Hematopoietic multipotent progenitor cell treated with erythropoietin and hydrocortisone succinate and interleukin-3 and kit ligand, for 4 days (in vitro differentiated cells): ENCODE measurements at regions not wholly inside any gene's neighbourhood (a gene's known extent, or its start where the extent isn't known, plus 50 kb on each side); places are given as distances from the start of the nearest gene placed in this dataset.
A peak's percentile ranks its signal among the peaks of the same experiment; 100 is the strongest.
"Not testable (repeated sequence)": the region's sequence is repeated elsewhere in the genome, so short reads cannot be mapped to it uniquely, and the experiment has no call there.

Experiments
- DNase-seq: peaks from one replicate; pipeline ENCODE4 v3.0.0-alpha.2; 2015

- DNase-seq: no peak
Observed at GRCh38 chr6:27112974-27113373, 134.5 kb upstream of the PRSS16 start.

- DNase-seq: no peak
Observed at GRCh38 chr6:27119329-27119728, 128.2 kb upstream of the PRSS16 start.

DNA sequence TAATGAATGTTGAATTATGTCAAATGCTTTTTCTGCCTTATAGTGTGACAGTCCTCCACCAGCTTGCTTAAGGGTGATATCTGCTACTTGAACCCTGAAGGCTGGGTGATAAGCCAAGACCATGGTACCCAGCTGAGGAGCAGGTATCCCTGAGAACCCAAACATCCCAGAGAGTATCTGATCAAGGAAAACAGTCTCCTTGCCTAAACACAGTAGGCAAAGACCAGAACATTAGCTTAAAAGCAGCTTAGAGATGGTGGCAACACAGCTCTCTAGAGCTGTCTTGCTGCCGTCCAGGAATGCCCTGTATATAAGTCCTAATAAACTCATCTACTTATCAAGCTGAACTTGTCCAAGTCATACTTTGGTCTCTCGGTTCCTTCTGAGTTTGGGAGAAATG lies 127.7 kb upstream of the PRSS16 start:
- DNase-seq: no peak

- DNase-seq: no peak
Observed at GRCh38 chr6:27121640-27122039, 125.9 kb upstream of the PRSS16 start.

- no peak for DNase-seq
Observed at GRCh38 chr6:27124252-27124657, 123.2 kb upstream of the PRSS16 start.

DNA sequence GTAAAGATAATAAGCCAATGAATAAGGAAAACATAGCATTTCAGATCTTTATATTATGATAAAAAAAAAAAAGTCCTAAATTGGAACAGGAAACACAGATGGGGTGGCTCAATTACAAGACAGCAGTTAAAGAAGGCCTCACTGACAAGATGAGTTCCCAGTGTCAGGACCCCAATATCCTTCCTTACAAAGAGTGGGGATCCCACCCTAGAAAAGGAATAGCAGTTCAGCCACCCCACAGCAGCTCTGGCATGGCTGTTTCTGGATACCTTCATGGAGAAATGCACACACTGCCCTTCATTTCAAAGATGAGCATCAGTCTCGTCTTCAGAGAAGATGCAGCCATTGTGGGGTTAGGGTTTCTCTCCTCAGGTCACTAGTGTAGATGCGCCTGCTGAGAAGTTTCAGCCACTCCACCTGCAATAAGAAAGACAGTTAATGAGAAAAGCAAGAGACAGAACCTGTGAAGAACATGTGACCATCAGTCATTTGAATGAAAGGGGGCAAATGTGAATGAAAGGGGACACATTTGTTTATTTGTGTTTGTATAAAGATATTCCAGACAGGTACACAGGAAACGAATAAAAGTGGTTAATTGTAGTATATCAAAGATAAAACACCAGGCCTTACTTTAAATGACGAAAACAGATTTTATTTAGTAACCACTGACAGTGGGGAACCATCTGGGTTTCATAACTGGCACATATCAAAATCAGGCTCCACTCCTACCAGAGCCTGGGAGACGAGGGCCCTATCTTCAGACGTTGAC lies 121.3 kb upstream of the PRSS16 start:
- DNase-seq: no peak

GRCh38 chr6:27126815-27127537 lies 120.5 kb upstream of the PRSS16 start:
- DNase-seq: peak; percentile 97

GRCh38 chr6:27127874-27128273 lies 119.6 kb upstream of the PRSS16 start:
- DNase-seq: not testable (repeated sequence)

GRCh38 chr6:27128311-27129094 lies 119.0 kb upstream of the PRSS16 start:
- no peak for DNase-seq

DNA sequence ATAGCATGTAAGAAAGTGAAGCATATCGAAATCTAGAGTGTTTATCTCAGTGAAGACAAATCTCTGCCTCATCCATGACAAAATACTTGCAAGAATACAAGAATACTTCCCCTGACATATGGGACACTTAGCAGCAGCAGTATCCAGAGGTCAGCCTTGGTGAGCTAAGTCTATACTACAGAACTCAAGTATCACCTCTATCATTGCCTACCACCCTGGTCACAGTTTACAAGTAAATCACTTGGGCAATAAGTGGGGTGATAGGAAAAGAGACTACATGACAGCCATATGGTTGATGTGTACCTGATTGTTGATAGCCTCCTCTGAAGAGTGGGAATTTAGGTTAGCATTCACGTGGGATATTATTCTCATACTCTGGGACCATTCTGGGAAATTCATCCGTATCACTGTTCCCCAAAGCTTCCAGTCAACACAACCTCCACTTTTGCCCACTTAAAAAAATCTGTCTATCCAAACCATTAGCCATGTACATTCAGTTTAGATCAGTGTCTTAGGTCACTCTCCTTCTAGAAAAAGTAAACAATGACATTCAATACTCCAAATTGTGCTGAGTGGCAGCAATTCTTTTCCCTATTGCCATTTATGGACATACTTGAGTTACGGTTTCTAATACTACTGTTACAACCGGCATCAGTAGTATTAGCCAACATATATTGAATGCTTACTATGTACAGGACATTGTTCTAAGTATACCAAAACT lies 118.2 kb upstream of the PRSS16 start:
- no peak for DNase-seq

GRCh38 chr6:27129917-27130316 lies 117.6 kb upstream of the PRSS16 start:
- DNase-seq: no peak

DNA sequence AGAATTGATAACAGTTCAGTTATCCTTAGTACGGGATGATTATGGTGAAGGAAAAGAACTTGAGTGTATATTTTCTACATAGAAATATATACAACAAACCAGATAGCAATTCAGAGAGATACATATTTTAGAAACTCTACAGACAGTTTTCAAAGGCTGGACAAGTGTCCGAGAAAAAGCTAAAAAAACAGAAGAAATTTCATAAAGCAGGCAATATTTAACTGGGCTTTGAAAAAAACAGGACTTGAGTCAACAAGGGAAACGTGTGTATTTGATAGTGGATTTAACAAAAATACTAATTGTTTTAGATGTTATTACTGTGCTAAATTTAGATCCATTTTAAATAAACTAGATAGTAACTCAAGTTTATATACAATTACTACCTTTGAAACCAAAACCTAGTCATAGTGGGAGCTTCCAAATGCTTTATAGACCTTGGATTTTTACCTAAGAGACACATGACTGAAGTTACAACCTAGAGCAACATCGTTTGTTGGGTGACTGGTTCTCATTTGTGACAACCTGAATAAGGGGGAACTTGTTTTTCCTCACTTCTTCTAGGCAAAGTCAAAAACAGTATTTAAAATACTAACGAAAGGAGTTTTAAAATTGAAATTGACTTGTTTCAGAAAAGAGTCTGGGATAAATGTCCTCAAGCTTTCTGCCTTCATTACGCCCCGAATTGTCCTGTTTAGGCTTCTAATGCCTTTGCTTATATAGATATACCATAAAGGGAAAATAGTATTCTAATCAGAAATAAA lies 116.7 kb upstream of the PRSS16 start:
- DNase-seq: peak; percentile 57

GRCh38 chr6:27132282-27132531 lies 115.3 kb upstream of the PRSS16 start:
- DNase-seq: peak; percentile 92

GRCh38 chr6:27132532-27133280 lies 114.8 kb upstream of the PRSS16 start:
- peak; percentile 99 for DNase-seq

GRCh38 chr6:27133281-27134227 lies 113.9 kb upstream of the PRSS16 start:
- DNase-seq: peak; percentile 93

- DNase-seq: no peak
Observed at GRCh38 chr6:27135087-27135657, 112.3 kb upstream of the PRSS16 start.

GRCh38 chr6:27136077-27136644 lies 111.3 kb upstream of the PRSS16 start:
- DNase-seq: no peak

GRCh38 chr6:27136978-27137814 lies 110.3 kb upstream of the PRSS16 start:
- DNase-seq: peak; percentile 79

DNA sequence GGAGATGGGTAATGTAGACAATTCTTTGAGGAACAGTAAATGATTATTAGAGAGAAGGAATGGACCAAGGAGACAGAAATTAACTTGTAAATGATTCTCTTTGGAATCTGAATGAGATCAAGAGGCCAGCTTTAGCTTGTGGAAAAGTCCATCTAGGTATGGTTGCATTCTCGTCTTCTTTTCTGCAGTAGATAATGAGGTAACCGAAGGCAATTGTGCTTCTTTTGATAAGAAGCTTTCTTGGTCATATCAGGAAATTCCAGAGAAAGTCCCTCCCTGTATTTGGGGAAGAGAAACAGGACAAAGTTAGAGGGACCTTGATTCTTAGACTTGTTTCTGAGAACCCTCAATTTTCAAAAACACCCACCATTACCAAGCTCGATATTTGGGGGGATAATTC lies 109.1 kb upstream of the PRSS16 start:
- peak; percentile 68 for DNase-seq
